GM19324 (cell line): ENCODE measurements at regions not wholly inside any gene's neighbourhood (a gene's known extent, or its start where the extent isn't known, plus 50 kb on each side); places are given as distances from the start of the nearest gene placed in this dataset.

ENCODE experiments used
- ATAC-seq: cut with Tn5 transposase; IDR thresholded peaks from one replicate; pipeline ENCODE4 v1.9.1; 2021; ENCODE audit warnings: mild to moderate bottlenecking, moderate library complexity; ENCODE audit not compliant: unreplicated experiment, low FRiP score

DNA sequence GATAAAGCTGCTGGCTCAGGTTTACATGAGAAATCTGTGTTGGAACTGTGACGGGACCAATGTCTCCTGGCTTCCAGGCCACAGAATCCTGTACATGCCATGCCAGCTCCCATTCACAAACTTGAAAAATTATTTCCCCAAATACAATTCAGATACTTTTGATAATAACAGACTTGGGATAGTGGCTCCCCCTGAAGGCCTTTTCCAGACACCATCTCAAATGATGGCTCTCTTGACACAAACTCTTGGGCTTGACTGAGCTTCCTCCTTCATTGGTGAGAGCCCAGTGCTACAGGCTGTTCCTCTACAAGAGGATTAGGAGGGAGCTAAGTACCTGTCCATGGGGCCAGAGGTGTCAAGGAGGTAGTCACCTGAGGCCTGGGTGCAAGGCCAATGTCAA is 104.7 kb upstream of the PAX6 start:
- no peak for ATAC-seq

DNA sequence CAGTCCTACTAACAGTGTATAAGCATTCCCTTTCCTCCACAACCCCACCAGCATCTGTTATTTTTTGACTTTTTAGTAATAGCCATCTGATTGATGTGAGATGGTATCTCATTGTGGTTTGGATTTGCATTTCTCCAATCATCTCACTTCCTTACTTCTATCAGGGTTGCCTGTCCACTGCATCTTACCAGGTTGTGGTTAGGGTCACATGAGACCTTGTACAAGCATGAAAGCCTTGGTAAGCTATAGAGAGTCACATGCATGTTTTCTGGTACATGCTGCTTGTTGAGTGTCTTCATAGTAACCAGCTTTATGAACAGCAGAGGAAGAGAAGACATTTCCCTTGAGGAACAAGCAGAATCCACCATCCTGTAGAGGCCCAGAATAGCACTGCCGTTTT is 102.9 kb upstream of the PAX6 start:
- ATAC-seq = peak; percentile 49

GRCh38 chr11:31912808-31913207 is 101.7 kb upstream of the PAX6 start:
- no peak for ATAC-seq

DNA sequence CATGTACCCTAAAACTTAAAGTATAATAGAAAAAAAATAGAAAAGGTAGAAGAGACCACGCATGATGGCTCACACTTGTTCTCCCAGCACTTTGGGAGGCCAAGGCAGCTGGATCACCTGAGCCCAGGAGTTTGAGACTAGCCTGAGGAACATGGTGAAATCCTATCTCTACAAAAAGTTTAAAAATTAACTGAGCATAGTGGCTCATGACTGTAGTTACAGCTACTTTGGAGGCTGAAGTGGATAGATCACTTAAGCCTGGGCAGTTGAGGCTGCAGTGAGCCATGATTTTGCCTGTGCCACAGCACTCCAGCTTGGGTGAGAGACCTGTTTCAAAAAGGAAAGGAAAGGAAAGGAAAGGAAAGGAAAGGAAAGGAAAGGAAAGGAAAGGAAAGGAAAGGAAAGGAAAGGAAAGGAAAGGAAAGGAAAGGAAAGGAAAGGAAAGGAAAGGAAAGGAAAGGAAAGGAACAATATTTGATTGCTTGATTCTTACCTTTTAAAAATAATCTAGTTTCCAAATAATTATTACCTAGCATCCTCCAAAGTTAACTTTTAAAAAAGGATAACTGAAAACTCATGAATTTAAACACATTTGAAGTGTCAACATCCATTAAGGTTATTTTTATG is 99.9 kb upstream of the PAX6 start:
- ATAC-seq = no peak

DNA sequence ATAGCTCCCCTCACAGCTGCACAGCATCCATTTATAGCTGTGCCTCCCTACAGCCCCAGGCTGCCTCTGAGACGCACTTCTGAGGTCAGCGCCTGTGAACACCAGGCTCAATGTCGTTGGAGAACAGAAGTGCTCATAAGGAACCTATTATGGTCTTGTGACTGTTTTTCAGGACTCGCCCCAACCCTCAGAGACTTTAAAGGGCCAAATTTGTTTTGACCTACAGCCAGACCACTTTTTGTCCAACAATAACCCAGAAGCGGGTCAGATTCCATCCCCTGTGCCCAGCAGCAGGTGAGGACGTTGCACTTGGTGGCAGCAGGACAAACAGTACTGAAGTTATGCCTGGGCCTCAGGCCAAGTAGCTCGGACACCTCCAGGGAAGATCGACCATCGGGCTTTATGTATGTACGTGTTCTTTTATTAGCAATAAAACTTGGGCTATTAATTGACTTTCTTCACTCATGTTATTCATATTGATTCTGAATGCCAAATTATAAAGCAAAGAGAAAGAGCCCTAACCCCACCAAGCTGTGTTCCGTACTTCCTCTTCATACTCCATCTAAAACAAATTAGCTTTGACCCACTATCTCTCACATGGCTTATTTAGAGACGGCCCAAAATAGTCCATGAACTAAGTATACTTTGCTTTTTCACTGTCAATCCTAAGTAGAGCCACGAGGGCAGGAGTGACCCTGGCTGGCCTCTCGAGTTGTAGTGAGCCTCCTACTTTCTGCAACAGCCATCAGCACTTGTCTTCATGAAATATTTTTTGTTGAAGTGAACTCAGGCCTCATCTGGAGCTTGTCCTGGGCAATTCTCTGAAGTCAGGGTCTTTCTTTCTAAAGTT is 92.3 kb upstream of the PAX6 start:
- no peak for ATAC-seq

- no peak for ATAC-seq
Measured at GRCh38 chr11:31902706-31903105, 91.6 kb upstream of the PAX6 start.

- no peak for ATAC-seq
Measured at GRCh38 chr11:31895926-31896325, 84.8 kb upstream of the PAX6 start.

DNA sequence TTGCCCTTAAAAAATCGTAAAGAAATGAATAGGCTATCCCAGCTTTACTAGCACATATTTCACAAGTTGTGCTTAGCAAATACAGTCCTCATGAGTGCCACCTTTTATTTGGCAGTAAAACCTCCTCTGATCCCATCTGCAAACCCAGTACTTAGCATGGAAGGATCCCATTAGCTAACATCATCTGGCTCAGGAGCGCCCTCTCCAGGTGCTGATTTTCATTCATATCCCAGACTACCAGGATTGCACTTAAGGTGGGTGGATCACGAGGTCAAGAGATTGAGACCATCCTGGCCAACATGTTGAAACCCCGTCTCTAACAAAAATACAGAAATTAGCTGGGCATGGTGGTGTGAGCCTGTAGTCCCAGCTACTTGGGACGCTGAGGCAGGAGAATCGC is 76.1 kb upstream of the PAX6 start:
- no peak for ATAC-seq

DNA sequence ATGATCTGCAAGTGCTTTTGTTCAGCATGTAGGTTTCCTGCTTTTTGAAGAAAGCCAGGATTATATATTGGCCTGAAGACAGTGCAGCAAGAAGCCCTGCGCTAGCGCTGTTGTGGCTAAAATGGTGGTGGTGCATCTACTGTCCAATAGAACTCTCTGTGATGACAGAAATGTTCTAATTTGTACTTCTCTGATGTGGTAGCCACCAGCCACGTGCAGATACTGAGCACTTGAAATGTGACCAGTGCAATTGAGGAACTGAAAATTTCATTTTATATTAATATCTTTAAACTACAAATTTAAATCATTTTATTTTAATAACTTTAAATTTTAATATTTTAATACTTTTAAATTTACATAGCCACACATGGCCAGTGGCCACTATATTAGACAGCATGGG is 73.0 kb upstream of the PAX6 start:
- ATAC-seq = no peak

DNA sequence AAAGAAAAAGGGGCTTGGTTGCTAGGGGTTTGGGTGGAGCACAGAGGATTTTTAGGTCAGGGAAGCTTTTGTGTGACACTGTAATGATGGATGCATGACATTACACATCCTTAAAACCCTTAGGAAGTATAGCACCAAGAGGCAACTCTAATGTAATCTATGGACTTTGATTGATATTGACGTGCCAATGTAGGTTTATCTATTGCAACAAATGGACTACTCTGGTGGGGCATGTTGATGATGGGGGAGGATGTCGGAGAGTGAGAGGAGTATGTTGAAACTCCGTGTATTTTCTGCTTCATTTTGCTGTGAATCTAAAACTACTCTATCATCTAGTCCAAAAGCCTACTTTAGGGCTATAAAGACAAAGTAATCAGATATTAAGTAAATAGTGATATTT is 72.3 kb upstream of the PAX6 start:
- ATAC-seq = no peak

DNA sequence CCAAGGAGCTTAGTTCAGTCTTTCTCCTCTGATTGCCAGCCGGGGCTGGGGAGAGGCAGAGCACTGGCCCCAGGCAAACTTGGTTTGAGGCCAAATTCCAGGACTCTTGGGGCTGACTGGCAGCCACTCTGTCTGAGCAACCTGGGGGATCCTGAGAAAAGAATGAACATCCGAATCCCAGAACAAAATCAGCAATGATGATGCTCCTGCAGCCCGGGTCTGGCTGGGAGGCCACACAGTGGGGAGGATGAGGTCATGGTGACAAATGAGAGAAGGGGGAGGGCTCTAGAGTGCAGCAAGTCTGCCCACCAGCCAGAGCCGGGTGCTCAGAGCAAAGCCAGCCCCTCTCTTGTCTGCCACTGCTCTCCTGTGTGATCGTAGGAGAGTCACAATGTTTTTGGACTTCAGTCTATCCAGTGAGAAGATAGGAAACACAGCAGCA is 71.8 kb upstream of the PAX6 start:
- no peak for ATAC-seq

DNA sequence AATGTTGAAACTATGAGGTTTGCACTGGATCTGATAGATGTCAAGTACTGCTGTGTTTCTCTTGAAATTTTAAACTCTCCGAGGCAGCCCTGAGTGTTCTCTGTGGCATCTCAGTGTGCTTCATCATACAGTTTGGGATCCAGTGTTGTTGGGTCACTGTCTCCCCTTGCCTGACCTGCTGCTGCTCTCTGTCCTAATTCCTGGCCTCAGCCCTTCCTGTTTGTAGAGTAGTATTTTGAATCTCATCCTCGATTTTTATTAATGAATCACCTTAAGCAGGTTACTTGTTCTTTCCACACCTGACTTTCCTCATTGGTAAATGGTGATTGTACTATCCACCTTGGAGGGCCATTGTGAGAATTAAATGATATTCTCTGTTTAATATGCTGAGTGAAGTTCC is 70.7 kb upstream of the PAX6 start:
- no peak for ATAC-seq

- ATAC-seq = no peak
Measured at GRCh38 chr11:31879681-31880080, 68.6 kb upstream of the PAX6 start.

DNA sequence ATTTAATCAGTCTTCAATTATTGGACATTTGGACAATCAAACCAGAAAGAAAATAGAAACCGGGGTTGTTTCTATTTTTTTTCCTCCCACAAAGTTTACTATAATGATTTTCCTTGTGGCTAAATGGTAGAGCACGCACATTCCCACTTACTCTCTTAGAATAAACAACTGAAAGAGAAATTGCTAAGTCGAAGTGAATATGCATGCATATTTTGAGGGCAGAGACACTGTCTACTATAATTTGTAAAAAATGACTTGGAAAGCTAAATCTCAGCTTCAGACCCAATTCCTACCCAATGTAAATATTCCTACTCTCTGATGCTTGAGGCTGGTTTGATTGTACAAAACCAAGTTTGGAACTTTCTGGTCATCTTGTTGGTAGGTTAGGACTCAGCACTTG is 66.7 kb upstream of the PAX6 start:
- ATAC-seq = no peak

- no peak for ATAC-seq
Measured at GRCh38 chr11:31877083-31877482, 66.0 kb upstream of the PAX6 start.

DNA sequence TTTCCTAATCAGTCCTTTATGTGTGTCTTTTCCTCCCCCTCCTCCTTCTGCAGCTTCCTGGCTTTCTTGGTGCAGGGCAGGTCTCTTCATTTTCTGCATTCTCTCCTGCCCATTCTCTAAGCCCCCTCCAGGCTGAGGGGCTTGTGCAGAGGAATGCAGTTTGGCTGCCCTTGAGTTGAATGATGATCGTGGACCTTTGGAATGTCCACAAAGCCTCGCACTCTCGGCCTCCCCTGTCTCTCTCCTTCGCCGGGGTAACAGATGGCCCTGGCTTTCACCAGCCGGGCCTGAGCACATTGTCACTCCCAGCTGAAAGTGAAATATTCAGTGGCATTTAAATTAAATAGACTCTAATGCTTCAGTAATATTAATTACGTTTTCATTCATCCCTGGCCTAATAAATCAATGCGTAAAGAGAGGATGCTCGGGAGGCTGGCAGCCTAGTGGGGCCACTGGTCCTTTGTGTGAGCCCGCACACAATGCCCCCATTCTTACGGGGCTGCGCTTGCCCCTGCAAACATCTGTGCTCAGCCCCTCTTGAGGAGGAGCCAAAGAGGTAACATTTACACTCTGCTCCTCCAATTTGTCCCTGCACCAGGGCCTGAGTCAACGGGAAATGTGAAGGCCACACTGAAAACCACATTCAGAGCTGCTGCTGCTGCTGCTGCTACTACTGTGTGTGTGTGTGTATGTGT is 64.9 kb upstream of the PAX6 start:
- ATAC-seq = no peak

DNA sequence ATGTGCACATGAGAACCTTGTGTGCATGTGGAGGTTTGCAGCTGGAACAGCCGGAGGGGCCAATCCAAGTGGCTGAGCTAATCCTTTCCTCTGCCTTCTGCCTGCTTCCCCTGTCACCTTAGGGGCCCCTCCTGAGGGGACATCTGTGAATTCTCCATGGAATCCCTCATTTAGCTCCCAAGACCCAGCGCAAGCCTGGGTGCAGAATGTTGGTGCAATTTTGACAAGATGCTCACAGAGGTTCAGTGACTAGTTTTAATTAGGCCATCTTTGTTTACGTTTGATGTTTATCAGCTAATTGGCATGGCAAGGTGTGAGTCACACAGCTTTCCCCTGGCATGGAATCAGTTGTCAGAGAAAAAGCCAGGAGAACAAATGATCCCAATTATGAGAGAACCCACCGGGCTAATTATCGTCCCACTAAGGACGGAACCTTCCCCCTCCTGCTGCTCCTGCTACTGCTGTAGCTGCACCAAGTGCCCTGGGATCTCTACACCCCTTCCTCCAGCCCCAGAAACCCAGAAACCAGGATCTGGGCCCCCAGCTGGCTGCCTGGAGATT is 63.6 kb upstream of the PAX6 start:
- ATAC-seq = no peak

DNA sequence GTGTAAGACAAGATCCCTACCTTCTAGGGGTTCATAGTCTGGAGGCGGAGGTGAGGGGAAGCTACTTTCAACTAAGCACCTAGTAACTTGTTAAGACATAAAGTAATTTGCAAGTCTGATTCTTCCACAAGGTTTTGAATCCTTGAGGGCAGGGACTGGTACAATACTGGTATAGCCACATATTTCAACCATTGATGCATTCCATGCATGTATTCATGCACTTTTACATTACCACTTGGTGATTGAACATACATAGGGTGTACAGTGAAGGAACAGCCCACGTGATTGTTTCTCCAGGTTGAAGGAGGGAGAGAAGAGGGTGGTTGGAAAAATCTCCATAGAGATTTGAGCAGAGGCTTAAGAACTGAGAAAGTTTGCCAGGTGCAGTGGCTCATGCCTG is 62.0 kb upstream of the PAX6 start:
- ATAC-seq = no peak

GRCh38 chr11:31872076-31872443 is 60.9 kb upstream of the PAX6 start:
- no peak for ATAC-seq

DNA sequence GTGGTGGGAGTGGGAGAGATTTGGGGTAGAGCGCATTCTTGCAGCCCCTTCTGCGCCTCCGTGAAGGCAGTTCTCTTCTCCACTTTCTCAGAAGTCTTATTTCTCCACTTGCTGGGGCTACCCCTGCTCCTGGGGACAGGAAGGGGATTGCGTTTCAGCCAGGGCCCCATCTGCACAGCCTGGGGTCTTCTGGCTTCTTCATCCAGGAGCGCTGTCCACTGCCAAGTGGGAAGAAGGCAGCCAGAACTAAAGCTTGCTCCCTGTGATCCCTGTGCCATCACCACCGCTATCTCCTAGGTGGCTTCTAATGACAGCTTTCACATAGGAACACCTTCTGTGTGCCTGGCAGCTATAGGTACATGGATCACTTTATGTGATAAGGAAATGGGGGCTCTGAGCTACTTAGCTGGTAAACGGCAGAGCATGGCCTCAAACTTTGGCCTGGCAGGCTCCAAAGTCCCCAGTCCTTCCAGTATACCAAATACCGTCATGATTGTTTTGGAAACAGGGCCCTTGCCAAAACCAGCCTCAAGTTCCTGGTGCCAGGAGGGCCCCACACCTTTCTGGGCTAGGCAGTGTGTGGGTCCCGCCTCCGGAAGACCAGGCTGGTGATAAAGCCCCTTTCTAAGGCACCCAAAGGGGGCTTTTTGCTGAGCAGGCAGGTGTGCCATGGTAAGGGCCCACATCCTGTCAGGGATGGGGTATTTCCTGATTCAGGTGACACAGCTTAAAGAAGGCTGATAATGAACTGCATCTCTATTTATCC is 60.4 kb upstream of the PAX6 start:
- no peak for ATAC-seq
